ENCODE measurements at regions not wholly inside any gene's neighbourhood (a gene's known extent, or its start where the extent isn't known, plus 50 kb on each side); places are given as distances from the start of the nearest gene placed in this dataset.

DNA sequence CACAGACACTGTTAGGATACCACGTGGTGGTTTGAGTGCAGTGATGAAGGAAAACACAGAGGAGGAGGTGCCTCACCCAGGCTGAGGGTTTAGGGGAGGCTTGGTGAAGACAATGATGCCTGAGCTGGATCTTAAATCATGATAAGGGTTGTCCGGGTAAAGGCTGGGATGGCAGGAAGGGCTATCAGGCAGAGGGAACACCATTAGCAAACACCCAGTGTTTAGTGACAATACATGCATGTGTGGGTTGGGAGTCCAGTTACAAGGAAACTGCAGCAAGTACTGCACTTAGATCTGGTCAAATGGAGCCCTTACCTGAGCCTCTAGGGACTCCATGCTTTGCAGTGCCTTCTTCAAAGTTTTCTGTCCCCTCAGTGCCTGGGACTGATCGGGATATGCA, 79.8 kb upstream of the MBOAT2 start:
- Histone ChIP-seq H2AFZ (ENCODE audit: low read length) (no peak overlapping the region), H3K4me1 (ENCODE audit: insufficient read depth, low read length) (peaks cover 11% of the 10 kb centered on the region; the same call in 1 of the 2 replicates), H3K27ac (ENCODE audit: extremely low read length, insufficient read depth, low read length) (no peak overlapping the region), H3K9me3 (ENCODE audit: low read length) (0 out of 2 replicates have a peak, but pooled peaks cover 6% of the 10 kb centered on the region), H3K36me3 (replicated peaks in 1 of 2; ENCODE audit: control insufficient read depth in 1 of 2, insufficient read depth in 2 of 2, low read length in 2 of 2) (no peaks in the 10 kb centered on the region), H3K27me3 (ENCODE audit: control insufficient read depth in 1 of 2, insufficient read depth in 2 of 2, low read length in 2 of 2) (peaks cover 0 to 3% of the 10 kb centered on the region in 2 experiments; a peak in 1 of 5 replicates), H3K4me3 (replicated peaks in 1 of 3; ENCODE audit: insufficient read depth in 1 of 3, low read depth in 2 of 3, low read length in 3 of 3) (no peak overlapping the region), H3K9ac (ENCODE audit: insufficient read depth, low read depth, low read length) (no peak overlapping the region), H3K4me2 (ENCODE audit: low read depth, low read length) (no peak overlapping the region), H3K79me2 (ENCODE audit: insufficient read depth, low read length) (no peaks in the 10 kb centered on the region), H4K20me1 (ENCODE audit: insufficient read depth, low read length) (no peaks in the 10 kb centered on the region)
- intact Hi-C loops (cut with micrococcal nuclease; ENCODE audit: unreplicated experiment) = no loop called here
- ChIA-PET CTCF (ENCODE audit: low intra/inter-chr PET ratio, low total read pairs) (no interaction called here), POLR2A (no interaction called here)
- FAIRE-seq (no peak), ATAC-seq (no peak), DNase-seq (ENCODE audit: low spot score) (no peak)
- BruUV-seq (replicated peaks) = no TSS peak
- in situ Hi-C loops (cut with HindIII; ENCODE audit: extremely low pct_ligation_motif_present, low pct_unique_long_range_greater_than_20kb) = no loop called here
- TF ChIP-seq, protein P1, sequence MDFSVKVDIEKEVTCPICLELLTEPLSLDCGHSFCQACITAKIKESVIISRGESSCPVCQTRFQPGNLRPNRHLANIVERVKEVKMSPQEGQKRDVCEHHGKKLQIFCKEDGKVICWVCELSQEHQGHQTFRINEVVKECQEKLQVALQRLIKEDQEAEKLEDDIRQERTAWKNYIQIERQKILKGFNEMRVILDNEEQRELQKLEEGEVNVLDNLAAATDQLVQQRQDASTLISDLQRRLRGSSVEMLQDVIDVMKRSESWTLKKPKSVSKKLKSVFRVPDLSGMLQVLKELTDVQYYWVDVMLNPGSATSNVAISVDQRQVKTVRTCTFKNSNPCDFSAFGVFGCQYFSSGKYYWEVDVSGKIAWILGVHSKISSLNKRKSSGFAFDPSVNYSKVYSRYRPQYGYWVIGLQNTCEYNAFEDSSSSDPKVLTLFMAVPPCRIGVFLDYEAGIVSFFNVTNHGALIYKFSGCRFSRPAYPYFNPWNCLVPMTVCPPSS (IDR thresholded peaks at IDR 0.05) = no peak
- TF ChIP-seq, protein P2, sequence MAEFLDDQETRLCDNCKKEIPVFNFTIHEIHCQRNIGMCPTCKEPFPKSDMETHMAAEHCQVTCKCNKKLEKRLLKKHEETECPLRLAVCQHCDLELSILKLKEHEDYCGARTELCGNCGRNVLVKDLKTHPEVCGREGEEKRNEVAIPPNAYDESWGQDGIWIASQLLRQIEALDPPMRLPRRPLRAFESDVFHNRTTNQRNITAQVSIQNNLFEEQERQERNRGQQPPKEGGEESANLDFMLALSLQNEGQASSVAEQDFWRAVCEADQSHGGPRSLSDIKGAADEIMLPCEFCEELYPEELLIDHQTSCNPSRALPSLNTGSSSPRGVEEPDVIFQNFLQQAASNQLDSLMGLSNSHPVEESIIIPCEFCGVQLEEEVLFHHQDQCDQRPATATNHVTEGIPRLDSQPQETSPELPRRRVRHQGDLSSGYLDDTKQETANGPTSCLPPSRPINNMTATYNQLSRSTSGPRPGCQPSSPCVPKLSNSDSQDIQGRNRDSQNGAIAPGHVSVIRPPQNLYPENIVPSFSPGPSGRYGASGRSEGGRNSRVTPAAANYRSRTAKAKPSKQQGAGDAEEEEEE (CRISPR knock-in tag; IDR thresholded peaks at IDR 0.05; ENCODE audit: borderline replicate concordance) = no peak
- TF ChIP-seq ZNF547 (CRISPR knock-in tag; IDR thresholded peaks at IDR 0.05) (no peak), SIX1 (CRISPR knock-in tag; IDR thresholded peaks at IDR 0.05; ENCODE audit: borderline replicate concordance) (no peak)
- WGBS (ENCODE audit: low lambda C conversion rate) = 30% methylated on average over 3 of the region's 3 CpGs

DNA sequence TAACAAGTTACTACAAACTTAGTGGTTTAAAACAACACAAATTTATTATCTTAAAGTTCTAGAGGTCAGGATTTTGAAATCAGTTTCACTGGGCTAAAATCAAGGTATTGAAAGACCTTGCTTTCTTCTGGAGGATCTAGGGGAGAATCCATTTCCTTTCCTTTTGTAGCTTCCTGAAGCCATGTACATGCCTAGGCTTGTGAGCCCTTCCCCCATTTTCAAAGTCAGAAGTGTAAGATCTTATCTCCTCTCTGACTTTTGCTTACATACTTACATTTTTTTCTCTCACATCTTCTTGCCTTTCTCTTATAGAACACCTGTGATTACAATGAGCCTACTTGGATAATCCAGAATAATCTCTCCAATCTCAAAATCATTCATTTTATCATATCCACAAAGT, 78.7 kb upstream of the MBOAT2 start:
- ChIA-PET POLR2A (no interaction called here), CTCF (ENCODE audit: low intra/inter-chr PET ratio, low total read pairs) (no interaction called here)
- ATAC-seq (no peak), DNase-seq (ENCODE audit: low spot score) (no peak), FAIRE-seq (no peak)
- no peaks in the 10 kb centered on the region for H3K79me2 ChIP-seq (ENCODE audit: insufficient read depth, low read length)
- intact Hi-C loops (cut with micrococcal nuclease; ENCODE audit: unreplicated experiment) = no loop called here
- BruUV-seq (replicated peaks) = no TSS peak
- no peak overlapping the region for H3K4me3 ChIP-seq (replicated peaks in 1 of 3; ENCODE audit: insufficient read depth in 1 of 3, low read depth in 2 of 3, low read length in 3 of 3)
- no peaks in the 10 kb centered on the region for H3K36me3 ChIP-seq (replicated peaks in 1 of 2; ENCODE audit: control insufficient read depth in 1 of 2, insufficient read depth in 2 of 2, low read length in 2 of 2)
- H3K9ac ChIP-seq (ENCODE audit: insufficient read depth, low read depth, low read length) = no peak overlapping the region
- no peak overlapping the region for H3K4me2 ChIP-seq (ENCODE audit: low read depth, low read length)
- in situ Hi-C loops (cut with HindIII; ENCODE audit: extremely low pct_ligation_motif_present, low pct_unique_long_range_greater_than_20kb) = no loop called here
- H3K4me1 ChIP-seq (ENCODE audit: insufficient read depth, low read length) = peaks cover 11% of the 10 kb centered on the region; the same call in 1 of the 2 replicates
- no peak overlapping the region for H2AFZ ChIP-seq (ENCODE audit: low read length)
- peaks cover 0 to 3% of the 10 kb centered on the region in 2 experiments; a peak in 2 of 5 replicates for H3K27me3 ChIP-seq (ENCODE audit: control insufficient read depth in 1 of 2, insufficient read depth in 2 of 2, low read length in 2 of 2)
- H4K20me1 ChIP-seq (ENCODE audit: insufficient read depth, low read length) = no peaks in the 10 kb centered on the region
- H3K27ac ChIP-seq (ENCODE audit: extremely low read length, insufficient read depth, low read length) = no peak overlapping the region
- 0 out of 2 replicates have a peak, but pooled peaks cover 6% of the 10 kb centered on the region for H3K9me3 ChIP-seq (ENCODE audit: low read length)
- TF ChIP-seq HOXD1 (CRISPR knock-in tag; IDR thresholded peaks at IDR 0.05) (no peak), ZEB1 (IDR thresholded peaks at IDR 0.05; ENCODE audit: insufficient replicate concordance, low read depth) (no peak), ZNF256 (CRISPR knock-in tag; conservative IDR thresholded peaks at IDR 0.05) (no peak), HDAC1 (CRISPR knock-in tag; IDR thresholded peaks at IDR 0.05) (no peak)
- TF ChIP-seq, protein P3, sequence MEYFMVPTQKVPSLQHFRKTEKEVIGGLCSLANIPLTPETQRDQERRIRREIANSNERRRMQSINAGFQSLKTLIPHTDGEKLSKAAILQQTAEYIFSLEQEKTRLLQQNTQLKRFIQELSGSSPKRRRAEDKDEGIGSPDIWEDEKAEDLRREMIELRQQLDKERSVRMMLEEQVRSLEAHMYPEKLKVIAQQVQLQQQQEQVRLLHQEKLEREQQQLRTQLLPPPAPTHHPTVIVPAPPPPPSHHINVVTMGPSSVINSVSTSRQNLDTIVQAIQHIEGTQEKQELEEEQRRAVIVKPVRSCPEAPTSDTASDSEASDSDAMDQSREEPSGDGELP (IDR thresholded peaks at IDR 0.05; ENCODE audit: borderline replicate concordance, low read depth) = no peak

All from HepG2 (cell line).